ENCODE measurements at regions not wholly inside any gene's neighbourhood (a gene's known extent, or its start where the extent isn't known, plus 50 kb on each side); places are given as distances from the start of the nearest gene placed in this dataset.
"Not testable (repeated sequence)": the region's sequence is repeated elsewhere in the genome, so short reads cannot be mapped to it uniquely, and the experiment has no call there.

DNA sequence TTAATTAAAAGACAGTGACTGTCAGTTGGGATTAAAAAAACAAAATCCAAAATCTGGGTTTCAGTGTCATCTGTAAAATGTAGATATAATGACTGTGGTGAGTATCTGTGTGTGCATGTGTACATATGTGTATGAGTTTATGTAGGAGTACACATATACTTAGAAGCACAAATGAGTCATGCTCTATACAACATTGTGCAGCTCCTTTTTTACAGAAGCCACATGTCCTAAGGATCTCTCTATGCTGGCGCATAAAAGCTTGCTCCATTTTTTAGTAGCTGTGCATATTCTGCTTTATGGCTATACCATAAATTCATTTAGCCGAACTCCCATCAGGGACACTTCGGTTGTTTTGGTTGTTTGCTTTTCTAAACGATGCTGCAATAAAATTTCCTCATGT, 125.2 kb upstream of the EEF2KMT start:
- Histone ChIP-seq H3K79me2 (ENCODE audit: control insufficient read depth, insufficient read depth, low read length) (no peaks in the 10 kb centered on the region), H3K9me3 (ENCODE audit: control insufficient read depth, low read depth, low read length) (no peaks in the 10 kb centered on the region), H3K27me3 (ENCODE audit: control insufficient read depth, extremely low read depth, insufficient read depth, low read length) (no peaks in the 10 kb centered on the region), H3K27ac (ENCODE audit: control insufficient read depth, insufficient read depth, low read length) (no peak overlapping the region), H3K4me3 (ENCODE audit: control insufficient read depth in 2 of 3, extremely low read depth in 1 of 3, insufficient read depth in 2 of 3, low read depth in 1 of 3, low read length in 3 of 3) (no peak overlapping the region), H3K4me2 (ENCODE audit: control insufficient read depth, extremely low read depth, insufficient read depth, low read depth, low read length) (no peak overlapping the region), H4K20me1 (ENCODE audit: control insufficient read depth, extremely low read depth, insufficient read depth, low read length) (no peaks in the 10 kb centered on the region), H3K9ac (ENCODE audit: control insufficient read depth, extremely low read depth, insufficient read depth, low read length) (no peak overlapping the region), H3K9me1 (ENCODE audit: control insufficient read depth, extremely low read depth, insufficient read depth, low read length) (no peaks in the 10 kb centered on the region), H3K4me1 (ENCODE audit: control insufficient read depth, extremely low read depth, insufficient read depth, low read length) (no peaks in the 10 kb centered on the region), H2AFZ (ENCODE audit: control insufficient read depth, low read length) (no peak overlapping the region), H3K36me3 (ENCODE audit: control insufficient read depth in 2 of 2, extremely low read depth in 1 of 2, insufficient read depth in 2 of 2, low read length in 2 of 2) (no peaks in the 10 kb centered on the region)
- dilution Hi-C loops (cut with MboI; ENCODE audit: extremely low pct_ligation_motif_present, low sequenced_read_pairs): no loop called here
- TF ChIP-seq, protein P1, sequence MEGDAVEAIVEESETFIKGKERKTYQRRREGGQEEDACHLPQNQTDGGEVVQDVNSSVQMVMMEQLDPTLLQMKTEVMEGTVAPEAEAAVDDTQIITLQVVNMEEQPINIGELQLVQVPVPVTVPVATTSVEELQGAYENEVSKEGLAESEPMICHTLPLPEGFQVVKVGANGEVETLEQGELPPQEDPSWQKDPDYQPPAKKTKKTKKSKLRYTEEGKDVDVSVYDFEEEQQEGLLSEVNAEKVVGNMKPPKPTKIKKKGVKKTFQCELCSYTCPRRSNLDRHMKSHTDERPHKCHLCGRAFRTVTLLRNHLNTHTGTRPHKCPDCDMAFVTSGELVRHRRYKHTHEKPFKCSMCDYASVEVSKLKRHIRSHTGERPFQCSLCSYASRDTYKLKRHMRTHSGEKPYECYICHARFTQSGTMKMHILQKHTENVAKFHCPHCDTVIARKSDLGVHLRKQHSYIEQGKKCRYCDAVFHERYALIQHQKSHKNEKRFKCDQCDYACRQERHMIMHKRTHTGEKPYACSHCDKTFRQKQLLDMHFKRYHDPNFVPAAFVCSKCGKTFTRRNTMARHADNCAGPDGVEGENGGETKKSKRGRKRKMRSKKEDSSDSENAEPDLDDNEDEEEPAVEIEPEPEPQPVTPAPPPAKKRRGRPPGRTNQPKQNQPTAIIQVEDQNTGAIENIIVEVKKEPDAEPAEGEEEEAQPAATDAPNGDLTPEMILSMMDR (optimal IDR thresholded peaks at IDR 0.05 in 1 of 3, IDR thresholded peaks at IDR 0.05 in 1 of 3, conservative IDR thresholded peaks at IDR 0.05 in 1 of 3; ENCODE audit: extremely low read depth in 1 of 3, insufficient read depth in 2 of 3, low read length in 3 of 3): no peak
- TF ChIP-seq EZH2 (IDR thresholded peaks at IDR 0.05; ENCODE audit: low read length): no peak
- DNase-seq (ENCODE audit: low read depth, low spot score): no peak
- no peak for FAIRE-seq

DNA sequence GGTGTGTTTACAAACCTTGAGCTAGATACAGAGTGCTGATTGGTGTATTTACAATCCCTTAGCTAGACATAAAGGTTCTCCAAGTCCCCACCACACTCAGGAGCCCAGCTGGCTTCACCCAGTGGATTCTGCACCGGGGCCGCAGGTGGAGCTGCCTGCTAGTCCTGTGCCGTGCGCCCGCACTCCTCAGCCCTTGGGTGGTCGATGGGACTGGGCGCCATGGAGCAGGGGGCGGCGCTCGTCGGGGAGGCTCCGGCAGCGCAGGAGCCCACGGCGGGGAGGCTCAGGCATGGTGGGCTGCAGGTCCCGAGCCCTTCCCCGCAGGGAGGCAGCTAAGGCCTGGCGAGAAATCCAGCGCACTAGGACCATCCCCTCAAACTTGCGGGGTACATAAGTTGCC, 124.2 kb upstream of the EEF2KMT start:
- FAIRE-seq; dilution Hi-C loops (cut with MboI; ENCODE audit: extremely low pct_ligation_motif_present, low sequenced_read_pairs); H3K9ac ChIP-seq (ENCODE audit: control insufficient read depth, extremely low read depth, insufficient read depth, low read length): not testable (repeated sequence)

DNA sequence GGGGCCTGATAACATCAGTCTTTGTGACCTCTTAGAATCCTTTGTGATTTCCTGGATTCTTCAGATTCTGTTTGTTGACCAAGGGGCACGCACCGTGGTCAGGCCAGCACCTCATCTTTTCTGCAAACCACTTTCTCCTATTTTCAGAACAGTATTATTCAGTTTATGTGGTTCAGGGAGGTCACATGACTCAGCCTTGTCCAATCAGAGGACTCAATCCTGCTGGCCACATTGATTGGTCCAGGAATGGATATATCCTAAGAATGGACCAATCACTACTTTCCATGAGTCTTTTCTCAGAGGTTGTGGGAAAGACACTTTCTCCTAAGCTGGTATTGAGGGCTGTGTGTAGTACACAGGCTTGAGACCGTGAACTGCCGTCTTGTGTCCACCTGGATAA, 123.1 kb upstream of the EEF2KMT start:
- Histone ChIP-seq H3K9me3 (ENCODE audit: control insufficient read depth, low read depth, low read length) (peaks cover 2% of the 10 kb centered on the region), H3K36me3 (ENCODE audit: control insufficient read depth in 2 of 2, extremely low read depth in 1 of 2, insufficient read depth in 2 of 2, low read length in 2 of 2) (no peaks in the 10 kb centered on the region), H3K4me2 (ENCODE audit: control insufficient read depth, extremely low read depth, insufficient read depth, low read depth, low read length) (no peak overlapping the region), H3K4me3 (ENCODE audit: control insufficient read depth in 2 of 3, extremely low read depth in 1 of 3, insufficient read depth in 2 of 3, low read depth in 1 of 3, low read length in 3 of 3) (no peak overlapping the region), H3K9ac (ENCODE audit: control insufficient read depth, extremely low read depth, insufficient read depth, low read length) (no peak overlapping the region), H3K9me1 (ENCODE audit: control insufficient read depth, extremely low read depth, insufficient read depth, low read length) (no peaks in the 10 kb centered on the region), H3K27me3 (ENCODE audit: control insufficient read depth, extremely low read depth, insufficient read depth, low read length) (no peaks in the 10 kb centered on the region), H3K79me2 (ENCODE audit: control insufficient read depth, insufficient read depth, low read length) (no peaks in the 10 kb centered on the region), H3K4me1 (ENCODE audit: control insufficient read depth, extremely low read depth, insufficient read depth, low read length) (no peaks in the 10 kb centered on the region), H4K20me1 (ENCODE audit: control insufficient read depth, extremely low read depth, insufficient read depth, low read length) (no peaks in the 10 kb centered on the region), H3K27ac (ENCODE audit: control insufficient read depth, insufficient read depth, low read length) (no peak overlapping the region), H2AFZ (ENCODE audit: control insufficient read depth, low read length) (no peak overlapping the region)
- FAIRE-seq (no peak), DNase-seq (ENCODE audit: low read depth, low spot score) (no peak)
- dilution Hi-C loops (cut with MboI; ENCODE audit: extremely low pct_ligation_motif_present, low sequenced_read_pairs): no loop called here
- TF ChIP-seq EZH2 (IDR thresholded peaks at IDR 0.05; ENCODE audit: low read length): no peak

More for the DNA sequence above, 124.2 kb upstream of the EEF2KMT start:
- H4K20me1 ChIP-seq (ENCODE audit: control insufficient read depth, extremely low read depth, insufficient read depth, low read length); H3K9me3 ChIP-seq (ENCODE audit: control insufficient read depth, low read depth, low read length); H3K4me3 ChIP-seq (ENCODE audit: control insufficient read depth in 2 of 3, extremely low read depth in 1 of 3, insufficient read depth in 2 of 3, low read depth in 1 of 3, low read length in 3 of 3); H3K36me3 ChIP-seq (ENCODE audit: control insufficient read depth in 2 of 2, extremely low read depth in 1 of 2, insufficient read depth in 2 of 2, low read length in 2 of 2); H3K27me3 ChIP-seq (ENCODE audit: control insufficient read depth, extremely low read depth, insufficient read depth, low read length); H3K9me1 ChIP-seq (ENCODE audit: control insufficient read depth, extremely low read depth, insufficient read depth, low read length); H3K4me2 ChIP-seq (ENCODE audit: control insufficient read depth, extremely low read depth, insufficient read depth, low read depth, low read length); H3K4me1 ChIP-seq (ENCODE audit: control insufficient read depth, extremely low read depth, insufficient read depth, low read length); DNase-seq (ENCODE audit: low read depth, low spot score); H3K27ac ChIP-seq (ENCODE audit: control insufficient read depth, insufficient read depth, low read length); H3K79me2 ChIP-seq (ENCODE audit: control insufficient read depth, insufficient read depth, low read length); H2AFZ ChIP-seq (ENCODE audit: control insufficient read depth, low read length): not testable (repeated sequence)

Measured in keratinocyte (primary cell).